Activated gamma-delta T cell treated with Interleukin-2 at 50 U/mL for 16 hours (primary cell): ENCODE measurements at regions not wholly inside any gene's neighbourhood (a gene's known extent, or its start where the extent isn't known, plus 50 kb on each side); places are given as distances from the start of the nearest gene placed in this dataset.

Experiments used
- DNase-seq: peaks from one replicate; pipeline ENCODE4 v3.0.0-alpha.2; 2020

DNA sequence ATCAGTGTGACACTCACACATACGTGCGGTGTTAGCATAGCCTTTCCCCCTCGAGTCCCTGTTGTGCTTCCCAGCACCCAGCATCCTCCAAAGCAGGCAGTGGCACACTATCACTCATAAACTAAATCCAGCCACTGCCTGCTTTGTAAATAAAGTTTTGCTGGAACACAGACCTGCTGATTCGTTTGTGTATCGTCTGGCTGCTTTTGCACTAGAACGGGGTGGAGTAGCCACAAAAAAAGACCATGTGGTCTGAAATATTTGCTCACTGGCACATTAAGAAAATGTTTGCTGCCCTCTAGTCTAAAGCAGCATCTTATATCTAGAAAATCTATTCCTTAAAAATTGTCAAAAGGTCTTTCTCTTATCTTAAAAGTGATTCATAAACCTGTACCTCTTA is 341.2 kb upstream of the ZFHX3 start:
- no peak for DNase-seq

- DNase-seq, result no peak
Observed at GRCh38 chr16:73387979-73388378, 340.1 kb upstream of the ZFHX3 start.

DNA sequence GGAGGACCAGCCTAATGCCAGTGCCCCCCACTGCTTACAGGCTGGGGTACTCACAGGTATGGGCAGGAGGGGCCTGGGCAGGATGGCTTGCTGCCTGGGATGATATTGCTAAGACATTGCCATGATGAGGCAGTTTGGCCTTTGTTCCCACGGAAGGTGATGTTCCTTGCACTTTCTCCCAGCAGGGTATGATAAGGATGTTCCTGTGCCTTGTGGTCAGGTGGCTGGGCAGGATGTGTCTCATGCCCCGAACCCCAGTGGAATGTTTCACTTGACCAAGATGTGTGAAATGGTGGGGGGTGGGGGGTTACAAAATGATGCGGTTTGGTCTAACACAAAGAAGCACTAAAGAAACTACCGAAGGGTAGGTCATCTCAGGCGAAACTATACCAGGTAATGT is 337.8 kb upstream of the ZFHX3 start:
- no peak for DNase-seq

DNA sequence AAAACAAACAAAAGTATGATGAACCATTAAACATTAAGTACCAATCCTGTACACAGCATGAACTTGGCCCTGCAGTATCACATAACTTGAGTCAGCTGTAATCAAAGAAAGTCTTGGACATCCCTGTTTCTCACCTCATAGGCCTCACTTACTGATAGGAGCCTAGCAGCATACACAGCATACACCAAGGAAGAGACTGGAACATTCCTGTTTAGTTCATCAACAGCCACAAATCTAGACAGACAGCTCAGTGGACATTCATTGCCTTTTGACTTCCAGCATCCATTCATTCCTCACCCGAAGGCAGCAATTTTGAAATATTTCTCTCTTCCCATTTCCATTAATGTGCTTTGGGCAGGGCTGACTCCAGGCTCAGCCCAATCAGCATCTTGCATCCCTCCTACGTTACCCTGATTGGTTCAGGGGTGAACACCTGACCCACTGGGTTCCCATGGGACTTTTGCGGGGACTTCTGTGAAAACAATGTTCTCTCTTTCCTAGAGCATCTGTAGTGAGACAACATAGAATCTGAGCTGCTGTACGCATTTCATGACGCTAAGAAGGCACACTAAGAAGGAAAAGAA is 336.7 kb upstream of the ZFHX3 start:
- DNase-seq, result no peak

- no peak for DNase-seq
Observed at GRCh38 chr16:73383988-73384365, 336.0 kb upstream of the ZFHX3 start.

DNA sequence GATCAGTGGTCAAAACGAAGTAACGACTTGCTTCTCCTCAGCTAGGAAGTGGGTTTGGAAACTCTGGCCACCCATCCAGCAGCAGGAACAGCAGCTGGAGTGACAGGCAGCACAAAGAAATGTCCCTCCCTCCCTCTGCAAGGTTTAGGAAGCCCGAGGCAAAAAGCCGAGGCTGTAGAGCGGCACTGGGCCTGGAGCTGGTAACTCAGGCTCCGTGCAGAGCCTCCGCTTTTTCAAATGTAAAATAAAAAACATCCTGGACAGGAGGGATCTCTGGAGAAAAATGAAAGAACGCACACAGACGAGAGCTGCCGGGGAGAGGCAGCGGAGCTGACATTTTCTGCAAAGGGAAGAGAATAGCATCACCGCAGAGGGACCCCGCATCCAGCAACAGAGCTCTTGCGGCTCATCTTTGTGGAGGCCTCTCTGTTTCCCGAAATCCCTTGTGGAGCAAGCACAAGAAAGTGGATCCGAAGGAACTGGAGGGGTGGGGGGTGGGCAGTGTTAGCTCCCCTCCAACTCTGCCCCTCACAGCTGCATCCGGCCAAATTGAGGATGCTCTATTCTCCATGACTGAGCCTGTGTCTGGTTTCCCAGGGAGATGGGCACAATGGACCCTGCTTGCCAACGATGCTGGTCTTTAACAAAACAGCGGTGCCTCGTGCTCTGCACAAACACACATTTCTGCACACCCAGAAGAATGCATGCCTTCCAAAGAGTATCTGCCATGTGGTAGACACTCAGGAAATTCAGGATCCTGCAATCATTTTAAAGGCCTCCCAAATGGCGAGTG is 335.5 kb upstream of the ZFHX3 start:
- DNase-seq, result no peak

DNA sequence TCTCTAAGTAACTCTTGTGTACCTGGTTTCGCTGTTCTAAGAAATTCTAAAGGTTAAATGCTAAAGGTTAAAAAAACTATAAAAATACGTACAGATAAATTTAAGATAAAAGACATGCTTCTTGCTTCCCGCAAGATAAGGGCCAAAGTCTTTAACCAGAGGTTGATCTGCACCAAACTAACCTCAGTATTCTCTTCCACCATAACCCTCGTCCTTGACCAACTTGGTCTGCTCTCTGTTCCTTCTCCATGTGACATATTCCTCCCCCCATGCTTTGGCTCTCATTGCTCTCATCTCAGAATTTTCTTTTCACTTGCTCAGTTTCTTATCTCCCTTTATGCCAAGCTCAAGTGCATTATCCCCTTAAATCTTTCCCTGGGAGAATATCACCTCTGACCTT is 330.5 kb upstream of the ZFHX3 start:
- no peak for DNase-seq

- no peak for DNase-seq
Observed at GRCh38 chr16:73371584-73372319, 323.8 kb upstream of the ZFHX3 start.

DNA sequence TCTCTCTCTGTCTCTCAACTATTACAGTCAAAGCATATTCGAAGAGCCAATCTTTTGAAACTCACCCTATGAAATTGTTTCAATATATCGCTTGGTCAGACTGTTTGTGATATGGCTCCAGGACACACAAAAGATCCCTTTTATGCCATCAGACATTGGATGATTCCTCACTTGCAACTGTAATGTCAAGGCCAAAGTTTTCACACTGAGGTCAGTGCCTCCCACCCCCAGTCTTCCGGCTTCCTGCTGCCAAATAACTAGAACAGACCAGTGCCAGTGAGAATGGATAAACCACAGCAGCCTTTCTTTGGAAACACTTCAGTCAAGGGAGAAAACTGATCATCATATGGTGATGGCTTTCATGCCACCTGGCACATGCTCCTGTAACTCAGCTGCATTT is 321.9 kb upstream of the ZFHX3 start:
- no peak for DNase-seq

DNA sequence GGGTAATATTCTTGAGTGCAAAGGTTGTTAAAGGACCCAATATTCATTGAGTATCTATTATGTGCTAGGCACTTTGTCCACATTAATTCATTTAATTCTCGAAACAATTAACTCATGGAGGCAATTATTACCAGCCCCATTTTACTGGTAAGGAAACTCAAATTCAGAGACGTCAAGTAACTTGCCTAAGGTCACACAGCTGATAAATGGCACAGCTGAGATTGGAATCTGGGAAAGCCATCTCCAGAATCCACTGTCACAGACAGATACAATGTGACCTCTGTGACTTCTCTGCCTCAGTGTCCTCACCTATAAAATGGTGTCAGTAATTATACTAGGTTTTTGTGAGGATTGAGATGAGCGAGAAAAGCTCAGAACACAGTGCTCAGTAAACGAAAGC is 320.8 kb upstream of the ZFHX3 start:
- no peak for DNase-seq

- no peak for DNase-seq
Observed at GRCh38 chr16:73365016-73365551, 317.2 kb upstream of the ZFHX3 start.

DNA sequence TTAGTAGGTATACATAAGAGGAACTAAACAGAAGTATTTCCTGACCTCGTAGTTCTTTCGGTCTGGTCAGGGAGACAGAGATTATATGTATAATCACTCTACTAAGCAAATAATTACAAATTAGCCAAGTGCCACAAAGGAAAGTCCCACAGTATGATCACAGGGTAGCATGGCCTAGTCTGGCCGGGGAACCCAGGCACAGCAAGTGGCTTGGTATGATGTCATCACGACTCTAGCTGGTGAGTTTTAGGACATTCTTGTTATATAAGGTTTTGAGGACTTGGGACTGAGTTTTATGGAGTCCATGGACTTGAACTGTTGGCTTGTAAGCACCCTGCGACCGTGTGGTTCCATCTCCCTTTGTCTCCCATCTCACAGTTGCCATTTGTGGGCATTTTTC is 316.5 kb upstream of the ZFHX3 start:
- DNase-seq, result no peak

GRCh38 chr16:73361061-73361460 is 313.1 kb upstream of the ZFHX3 start:
- DNase-seq, result no peak

DNA sequence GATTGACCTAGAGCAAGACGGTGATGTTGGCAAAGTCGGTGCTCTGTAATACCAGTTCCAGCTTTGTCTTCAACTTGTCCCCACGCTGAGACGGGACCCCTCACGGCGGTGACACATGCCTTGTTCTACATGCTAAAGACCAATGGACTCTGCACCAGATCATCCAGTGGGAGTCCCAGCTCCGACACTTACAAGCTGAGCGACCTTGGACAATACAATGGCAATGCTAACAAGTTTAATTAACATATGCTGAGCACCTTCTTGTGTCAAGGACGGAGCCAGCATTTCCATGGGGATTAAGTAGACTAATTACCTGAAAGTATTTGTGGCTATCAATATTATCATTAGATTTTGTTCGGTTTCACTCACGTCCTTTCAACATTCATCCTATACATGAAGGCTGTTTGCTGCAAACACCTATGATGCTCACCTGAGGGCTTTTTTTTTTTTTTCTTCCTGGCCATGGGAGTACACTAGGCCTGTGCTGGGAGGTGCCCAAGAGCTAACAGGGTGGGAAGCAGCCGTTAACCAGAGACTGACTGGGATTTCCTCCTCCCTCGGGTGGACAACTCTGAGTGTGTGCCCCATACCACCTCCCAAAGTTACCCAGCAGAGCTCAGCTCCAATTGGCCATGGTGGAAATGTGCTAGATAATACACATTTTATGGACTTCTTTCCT is 308.6 kb upstream of the ZFHX3 start:
- DNase-seq, result no peak

DNA sequence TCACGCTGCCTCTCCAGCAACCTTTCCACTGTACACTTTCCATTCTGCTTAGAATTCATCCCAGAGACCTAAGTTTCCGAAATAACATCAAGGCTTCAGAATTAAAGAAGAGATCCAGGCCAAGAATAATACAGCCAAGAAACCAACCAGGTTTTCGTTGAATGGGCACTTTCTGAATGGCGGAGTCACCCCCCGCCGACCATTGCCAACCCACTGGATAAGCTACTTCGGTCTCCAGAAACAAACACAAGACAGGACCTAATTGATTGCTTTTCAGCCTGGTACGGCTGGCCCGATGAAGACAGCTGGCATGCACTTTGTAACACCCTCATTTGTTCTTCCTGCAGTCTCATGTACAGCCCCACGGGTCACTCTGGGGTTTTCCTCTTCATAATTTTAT is 308.1 kb upstream of the ZFHX3 start:
- DNase-seq, result no peak

DNA sequence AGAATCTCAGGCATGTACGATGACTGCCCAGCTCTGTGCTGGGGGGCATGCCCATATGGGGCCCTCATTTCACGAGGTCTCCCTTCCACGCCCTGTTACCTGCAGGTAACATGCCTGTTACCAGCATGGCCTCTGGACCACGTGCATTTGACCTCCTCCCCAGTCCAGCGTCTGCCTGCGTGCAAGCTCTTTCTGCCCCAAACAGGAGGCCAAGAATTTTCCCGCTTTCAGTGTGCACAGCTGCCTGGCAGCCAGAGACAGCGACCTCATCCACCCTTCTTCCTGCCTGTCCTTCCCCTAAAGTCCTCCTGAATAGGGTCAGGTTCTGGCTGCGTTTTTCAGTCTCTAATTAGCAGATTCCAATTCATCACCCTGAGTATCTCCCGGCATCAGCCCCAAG is 306.5 kb upstream of the ZFHX3 start:
- DNase-seq, result no peak

DNA sequence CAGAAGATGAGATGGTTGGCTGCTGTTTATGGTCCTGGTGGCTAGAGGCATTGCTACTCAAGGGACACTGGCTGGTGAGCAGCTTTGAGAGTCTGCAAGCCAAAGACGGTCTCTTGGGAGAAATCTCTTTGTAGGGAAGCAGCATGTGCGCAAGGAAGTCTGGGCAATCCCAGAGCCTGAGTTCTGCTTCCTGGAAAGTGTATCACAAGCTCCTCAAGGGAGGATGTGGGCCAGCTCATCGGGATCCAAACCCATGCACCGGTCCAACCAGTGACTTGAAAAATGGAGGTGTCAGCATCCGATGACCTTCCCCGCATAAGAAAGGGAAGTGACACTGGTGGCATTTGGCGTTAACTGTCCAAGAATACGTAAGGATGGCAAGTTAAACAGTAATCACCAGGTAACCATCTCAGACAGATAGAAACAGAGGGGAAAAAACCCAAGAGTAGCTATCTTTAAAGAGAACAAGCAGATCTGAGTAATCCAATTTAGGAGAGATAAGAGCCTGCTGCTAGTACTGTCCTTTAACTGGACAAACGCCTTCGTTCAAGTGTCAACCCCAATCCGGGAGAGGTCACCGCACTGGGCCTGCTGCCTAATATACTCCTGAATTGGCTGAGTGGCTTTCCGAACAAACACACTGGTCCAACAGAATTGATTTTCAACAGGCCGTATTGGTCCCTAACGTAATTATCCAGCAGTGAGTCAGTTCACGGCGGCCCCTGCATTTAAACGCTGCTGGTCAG is 303.0 kb upstream of the ZFHX3 start:
- DNase-seq, result no peak

DNA sequence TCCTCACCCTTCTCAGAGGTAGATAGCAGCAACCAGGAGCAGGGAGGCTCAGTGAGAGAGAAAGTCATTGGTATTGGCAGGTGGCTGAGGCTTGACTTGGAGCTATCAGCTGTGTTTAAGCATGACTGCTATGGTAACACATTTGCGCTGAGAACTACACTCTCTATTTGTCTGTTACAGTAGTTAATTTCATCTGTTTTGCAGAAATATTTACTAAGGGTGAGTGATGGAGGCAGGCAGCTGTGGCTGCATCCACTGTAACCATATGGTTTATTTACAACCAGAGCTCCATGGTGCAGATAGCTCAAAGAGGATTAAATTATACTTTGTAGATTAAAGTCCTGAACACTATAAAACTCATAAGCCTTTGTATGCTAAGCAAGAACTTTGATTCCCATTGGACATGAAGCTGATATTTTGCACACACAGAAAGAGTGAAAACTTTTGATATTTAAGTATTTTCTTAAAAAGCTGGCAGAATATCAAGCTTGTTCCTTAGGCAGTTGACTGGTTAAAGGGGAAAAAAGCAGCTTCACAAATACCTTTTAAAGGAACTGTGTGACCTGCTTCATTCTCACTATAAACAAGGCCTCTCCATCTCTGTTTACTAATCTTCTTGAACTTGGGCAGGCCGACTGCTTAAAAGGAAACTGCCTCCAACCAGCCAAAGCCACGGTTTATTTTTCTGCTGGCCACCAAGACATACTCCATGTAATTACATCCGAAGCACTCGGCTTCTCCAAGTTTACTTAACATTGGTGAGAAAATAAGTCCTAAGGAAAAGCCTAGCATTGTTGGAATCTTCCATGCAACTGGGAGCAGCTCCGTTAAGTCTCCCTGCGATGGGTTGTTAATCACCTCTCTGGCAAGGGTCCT is 299.8 kb upstream of the ZFHX3 start:
- no peak for DNase-seq

GRCh38 chr16:73339821-73340220 is 291.9 kb upstream of the ZFHX3 start:
- no peak for DNase-seq

DNA sequence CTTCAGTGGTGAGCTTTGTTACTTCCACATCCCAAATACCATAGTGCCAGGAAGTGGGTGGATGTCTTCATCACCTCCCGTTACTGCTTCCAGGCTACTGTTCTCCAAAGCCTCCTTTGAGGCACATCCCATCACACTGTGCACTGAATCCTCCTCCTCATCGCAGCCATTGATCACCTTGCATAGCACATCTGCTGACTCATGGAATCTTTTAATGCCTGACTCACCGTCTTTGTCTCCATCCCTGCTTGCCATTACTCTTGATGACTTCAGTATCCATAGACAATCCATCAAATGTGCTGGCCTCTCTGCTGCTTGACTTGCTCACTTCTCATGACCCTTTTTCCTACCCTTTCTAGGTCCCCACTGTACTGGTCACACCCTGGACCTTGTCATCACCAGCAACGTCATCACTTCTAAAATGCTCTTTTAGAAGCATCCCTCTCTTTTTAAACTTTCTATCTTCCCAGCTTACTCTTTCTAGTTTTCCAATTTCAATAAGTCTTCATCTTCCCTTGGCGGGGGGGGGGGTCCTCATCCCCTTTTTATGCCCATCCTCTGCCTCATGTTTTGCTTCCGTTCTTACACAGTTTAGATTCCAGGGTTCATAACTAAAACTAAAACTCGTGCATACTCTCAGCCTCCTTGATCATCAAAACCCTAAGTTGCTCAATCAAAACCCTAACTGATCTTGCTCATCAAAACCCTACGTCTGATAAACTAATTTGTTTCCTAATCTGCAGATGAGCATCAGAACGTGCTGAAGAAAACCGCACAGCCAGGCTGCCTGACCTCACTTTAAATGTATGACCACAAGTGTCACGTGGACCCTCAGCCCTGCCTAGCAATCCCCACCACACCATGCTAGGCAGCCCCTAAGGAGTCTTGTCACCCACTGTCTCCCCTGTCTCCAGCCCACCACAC is 289.7 kb upstream of the ZFHX3 start:
- DNase-seq, result no peak
